K562 (cell line): ENCODE measurements at regions not wholly inside any gene's neighbourhood (a gene's known extent, or its start where the extent isn't known, plus 50 kb on each side); places are given as distances from the start of the nearest gene placed in this dataset.

Source experiments
- ATAC-seq: fragments of 200-7000 bp; cut with Tn5 transposase; 3 replicates; pipeline ENCODE4 v1.9.1; 2020; ENCODE audit warnings: moderate library complexity
- BruUV-seq: library from RNA; stranded (reverse); fragments of 400-500 nt; replicated peaks from 2 replicates; lab custom pipeline; 2021; lab: Mats Ljungman, UMichigan
- CTCF ChIA-PET: fragments of 300-600 bp; formaldehyde crosslinking; extraction: SDS; loops from one replicate; lab custom pipeline; 2021; ENCODE audit warnings: low intra/inter-chr PET ratio; lab: Yijun Ruan, JAX
- POLR2A ChIA-PET: fragments of 300-600, 350-650 bp; sonication (Branson Sonifier 250); formaldehyde crosslinking; extraction: SDS; loops from one replicate; lab custom pipeline; 2021; ENCODE audit warnings: antibody characterized with exemption, inconsistent platforms; lab: Yijun Ruan, JAX
- DNase-seq, 4 experiments: peaks; one replicate each; pipeline versions ENCODE4 v3.0.0 to v3.0.0-alpha.2; 2011 to 2018; ENCODE audit warnings: low spot score in 3 of 4, mixed read lengths in 3 of 4; ENCODE audit errors: extremely low read depth in 1 of 4
- FAIRE-seq: peaks from 2 replicates; lab custom pipeline; 2011; peaks lifted over from hg19 to GRCh38; lab: Jason Lieb, UNC
- H2AFZ ChIP-seq: 2 replicates; pipeline ENCODE4 v1.6.0; 2011; ENCODE audit warnings: low read depth, low read length, control low read depth, inconsistent platforms
- H3K27ac ChIP-seq: fragments of 200-600 bp; 3 replicates; pipeline ENCODE4 v1.8.0; 2011; ENCODE audit warnings: low read depth, mild to moderate bottlenecking, control low read depth, inconsistent platforms, low read length, moderate library complexity, mixed read lengths; ENCODE audit errors: extremely low read depth
- H3K27me3 ChIP-seq, 2 experiments: fragments of 300-600 bp in 1 of 2; 2 replicates in 1 of 2; 3 replicates in 1 of 2; pipeline versions ENCODE4 v1.6.0 to v1.8.0; 2011; ENCODE audit warnings: inconsistent platforms in 2 of 2, low read length in 2 of 2, mild to moderate bottlenecking in 1 of 2, mixed read lengths in 1 of 2, moderate library complexity in 1 of 2; ENCODE audit not compliant: control insufficient read depth in 2 of 2, insufficient read depth in 2 of 2
- H3K36me3 ChIP-seq: fragments of 300-600 bp; 3 replicates; pipeline ENCODE4 v1.8.0; 2011; ENCODE audit warnings: mild to moderate bottlenecking, low read length, inconsistent platforms; ENCODE audit not compliant: control insufficient read depth, insufficient read depth
- H3K4me1 ChIP-seq, 2 experiments: fragments of 200-600 bp in 1 of 2; replicated peaks in 1 of 2; 2 replicates in 1 of 2; 3 replicates in 1 of 2; pipeline versions ENCODE4 v1.5.1 to v1.8.0; 2011; ENCODE audit warnings: inconsistent platforms in 2 of 2, low read length in 2 of 2, mild to moderate bottlenecking in 1 of 2, mixed read lengths in 1 of 2, moderate library complexity in 1 of 2; ENCODE audit not compliant: control insufficient read depth in 2 of 2, insufficient read depth in 2 of 2
- H3K4me2 ChIP-seq: 2 replicates; pipeline ENCODE4 v1.6.1; 2011; ENCODE audit warnings: low read length, control low read depth, inconsistent platforms, mixed read lengths; ENCODE audit not compliant: insufficient read depth
- H3K4me3 ChIP-seq: fragments of 200-600 bp; sonication (generic), shearing (Covaris generic); 2 replicates; pipeline ENCODE4 v1.5.1; 2016; ENCODE audit warnings: control low read depth, inconsistent platforms
- H3K79me2 ChIP-seq: fragments of 200-600 bp; 3 replicates; pipeline ENCODE4 v1.8.0; 2011; ENCODE audit warnings: low read length, inconsistent platforms; ENCODE audit not compliant: control insufficient read depth, insufficient read depth
- H3K9ac ChIP-seq, 2 experiments: 2 replicates each; pipeline versions ENCODE4 v1.6.0 to v1.6.1; 2011; ENCODE audit warnings: low read depth in 2 of 2, low read length in 2 of 2, control low read depth in 1 of 2, inconsistent platforms in 1 of 2, mild to moderate bottlenecking in 1 of 2, mixed read lengths in 1 of 2; ENCODE audit not compliant: insufficient read depth in 1 of 2
- H3K9me1 ChIP-seq: one replicate; pipeline ENCODE4 v1.6.0; 2011; ENCODE audit warnings: inconsistent platforms, mild to moderate bottlenecking, low read length, moderate library complexity; ENCODE audit not compliant: control insufficient read depth, insufficient read depth
- H3K9me3 ChIP-seq: replicated peaks from 2 replicates; pipeline ENCODE4 v1.5.1; 2011; ENCODE audit warnings: low read depth, low read length, inconsistent platforms; ENCODE audit not compliant: control insufficient read depth, insufficient read depth
- H4K20me1 ChIP-seq: replicated peaks from 2 replicates; pipeline ENCODE4 v1.6.1; 2011; ENCODE audit warnings: low read length, inconsistent platforms, mixed read lengths; ENCODE audit not compliant: control insufficient read depth, insufficient read depth
- NRF1 ChIP-seq, 2 experiments: fragments of 450-650 bp; IDR thresholded peaks in 1 of 2; conservative IDR thresholded peaks in 1 of 2; 2 replicates each; pipeline ENCODE4 v1.6.1; 2014; ENCODE audit warnings: mild to moderate bottlenecking in 2 of 2
- PKNOX1 ChIP-seq: fragments of 450-650 bp; IDR thresholded peaks from 2 replicates; pipeline ENCODE4 v1.6.1; 2016
- PRPF4 ChIP-seq: fragments of 200-400 bp; formaldehyde crosslinking; IDR thresholded peaks from one replicate; pipeline ENCODE4 v1.6.1; 2017; ENCODE audit warnings: low read length, low read depth, mild to moderate bottlenecking; ENCODE audit not compliant: insufficient read depth, poor library complexity, severe bottlenecking
- PURB ChIP-seq: sonication (generic); formaldehyde crosslinking; IDR thresholded peaks from 2 replicates; pipeline ENCODE4 v1.9.0; 2021; ENCODE audit warnings: low read depth, mild to moderate bottlenecking, missing genetic modification reagents
- ZNF134 ChIP-seq: fragments of 250-450 bp; sonication (Bioruptor Pico); conservative IDR thresholded peaks from 2 replicates; pipeline ENCODE4 v1.4.0; 2020
- WGBS: fragments of 100-300 bp; shearing (Covaris generic); methylation state at CpG from one replicate; pipeline ENCODE4 v1.1.6; 2016; ENCODE audit warnings: low coverage, mixed read lengths; ENCODE audit not compliant: insufficient coverage; ENCODE audit errors: missing lambda C conversion rate; 5-methylcytosine and 5-hydroxymethylcytosine counted together
- in situ Hi-C: fragments of 300-500 bp; cut with MboI; formaldehyde crosslinking; loops from 4 replicates; pipeline ENCODE4 v1.15.0; 2018; ENCODE audit warnings: inconsistent platforms, mixed read lengths
- intact Hi-C: fragments of 100-400 bp; cut with micrococcal nuclease; formaldehyde crosslinking; loops from 2 replicates; pipeline ENCODE4 v1.14.2; 2022

- TF ChIP-seq NRF1 (conservative IDR thresholded peaks at IDR 0.05 in 1 of 2, IDR thresholded peaks at IDR 0.05 in 1 of 2) (no peak), PURB (CRISPR knock-in tag) (no peak), PKNOX1 (no peak)
Measured at GRCh38 chrX:8897259-8897658, 96.1 kb upstream of the FAM9A start (continued).

- WGBS, result 0% methylated on average over 1 of the region's 1 CpG
- no peak overlapping the region for H3K9ac ChIP-seq
- no peaks in the 10 kb centered on the region for H3K4me1 ChIP-seq
- H3K4me3 ChIP-seq, result no peak overlapping the region
- no peak overlapping the region for H2AFZ ChIP-seq
- no peaks in the 10 kb centered on the region for H3K9me1 ChIP-seq
- no peak overlapping the region for H3K27ac ChIP-seq
- H3K4me2 ChIP-seq, result no peak overlapping the region
- no peaks in the 10 kb centered on the region for H3K79me2 ChIP-seq
- no peaks in the 10 kb centered on the region for H3K36me3 ChIP-seq
- H3K9me3 ChIP-seq, result no peaks in the 10 kb centered on the region
- in situ Hi-C loops, result no loop called here
- POLR2A ChIA-PET, result no interaction called here
- no peaks in the 10 kb centered on the region for H4K20me1 ChIP-seq
- no peak for FAIRE-seq
- no peak for TF ChIP-seq PRPF4
- peak; percentile 78 for TF ChIP-seq ZNF134 (CRISPR knock-in tag)
- TF ChIP-seq, all 486 proteins: peak for 1
- no peaks in the 10 kb centered on the region for H3K27me3 ChIP-seq
- ATAC-seq, result no peak
- no peak for DNase-seq
- CTCF ChIA-PET, result no interaction called here
- intact Hi-C loops, result no loop called here
- no TSS peak for BruUV-seq
Measured at GRCh38 chrX:8890794-8891193, 89.6 kb upstream of the FAM9A start.
